A673 (cell line): ENCODE measurements at regions not wholly inside any gene's neighbourhood (a gene's known extent, or its start where the extent isn't known, plus 50 kb on each side); places are given as distances from the start of the nearest gene placed in this dataset.

Experiments
- EZH2 ChIP-seq: fragments of 200-600 bp; sonication (generic); IDR thresholded peaks from 2 replicates; pipeline ENCODE4 v1.6.1; 2017; ENCODE audit warnings: borderline replicate concordance, low read depth, mild to moderate bottlenecking, mixed read lengths, antibody characterized with exemption, low read length; ENCODE audit not compliant: poor library complexity, severe bottlenecking
- TF ChIP-seq, protein P1 (sequence below): fragments of 300-800, 200-600 bp; sonication (generic); conservative IDR thresholded peaks from 2 replicates; pipeline ENCODE4 v1.5.1; 2017; ENCODE audit warnings: low read depth, mild to moderate bottlenecking, antibody characterized with exemption, low read length, moderate library complexity, mixed read lengths

DNA sequence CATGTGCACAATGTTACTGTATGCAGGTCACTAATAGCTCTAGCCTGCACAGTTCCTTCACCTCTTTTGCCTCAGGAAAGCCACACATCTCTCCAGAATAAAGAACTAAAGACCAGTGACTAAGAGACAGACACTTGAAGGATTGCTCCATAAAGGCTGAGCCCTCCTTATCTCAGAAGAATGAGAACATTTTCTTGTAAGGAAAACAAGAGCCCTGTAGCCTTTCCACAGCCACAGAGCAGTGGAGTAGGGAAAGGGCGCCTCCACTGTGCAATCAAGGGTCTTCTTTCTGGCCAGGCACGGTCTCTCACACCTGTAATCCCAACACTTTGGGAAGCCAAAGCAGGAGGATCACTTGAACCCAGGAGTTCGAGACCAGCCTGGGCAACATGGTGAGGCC is 202.6 kb upstream of the TMEM45B start:
- TF ChIP-seq, protein P1, sequence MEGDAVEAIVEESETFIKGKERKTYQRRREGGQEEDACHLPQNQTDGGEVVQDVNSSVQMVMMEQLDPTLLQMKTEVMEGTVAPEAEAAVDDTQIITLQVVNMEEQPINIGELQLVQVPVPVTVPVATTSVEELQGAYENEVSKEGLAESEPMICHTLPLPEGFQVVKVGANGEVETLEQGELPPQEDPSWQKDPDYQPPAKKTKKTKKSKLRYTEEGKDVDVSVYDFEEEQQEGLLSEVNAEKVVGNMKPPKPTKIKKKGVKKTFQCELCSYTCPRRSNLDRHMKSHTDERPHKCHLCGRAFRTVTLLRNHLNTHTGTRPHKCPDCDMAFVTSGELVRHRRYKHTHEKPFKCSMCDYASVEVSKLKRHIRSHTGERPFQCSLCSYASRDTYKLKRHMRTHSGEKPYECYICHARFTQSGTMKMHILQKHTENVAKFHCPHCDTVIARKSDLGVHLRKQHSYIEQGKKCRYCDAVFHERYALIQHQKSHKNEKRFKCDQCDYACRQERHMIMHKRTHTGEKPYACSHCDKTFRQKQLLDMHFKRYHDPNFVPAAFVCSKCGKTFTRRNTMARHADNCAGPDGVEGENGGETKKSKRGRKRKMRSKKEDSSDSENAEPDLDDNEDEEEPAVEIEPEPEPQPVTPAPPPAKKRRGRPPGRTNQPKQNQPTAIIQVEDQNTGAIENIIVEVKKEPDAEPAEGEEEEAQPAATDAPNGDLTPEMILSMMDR: no peak
- TF ChIP-seq EZH2: no peak
